H9 (cell line): ENCODE measurements at regions not wholly inside any gene's neighbourhood (a gene's known extent, or its start where the extent isn't known, plus 50 kb on each side); places are given as distances from the start of the nearest gene placed in this dataset.

ENCODE experiments used
- DNase-seq: peaks from one replicate; pipeline ENCODE4 v3.0.0-alpha.2; 2017
- H2AFZ ChIP-seq: one replicate; pipeline ENCODE4 v1.6.1; 2013; ENCODE audit warnings: mild to moderate bottlenecking, low read length, control low read depth, moderate library complexity
- H2AK5ac ChIP-seq: 2 replicates; pipeline ENCODE4 v1.6.1; 2013; ENCODE audit warnings: low read length, control low read depth, mixed read lengths; ENCODE audit not compliant: insufficient read length
- H2BK120ac ChIP-seq: one replicate; pipeline ENCODE4 v1.6.1; 2013; ENCODE audit warnings: low read depth, mild to moderate bottlenecking, low read length, control low read depth, inconsistent platforms; ENCODE audit not compliant: poor library complexity, severe bottlenecking
- H2BK12ac ChIP-seq: 2 replicates; pipeline ENCODE4 v1.6.1; 2013; ENCODE audit warnings: low read length, control low read depth, mixed read lengths, low read depth; ENCODE audit not compliant: insufficient read length
- H2BK15ac ChIP-seq: 2 replicates; pipeline ENCODE4 v1.6.1; 2013; ENCODE audit warnings: low read depth, low read length, control low read depth
- H2BK20ac ChIP-seq: one replicate; pipeline ENCODE4 v1.6.1; 2013; ENCODE audit warnings: low read depth, mild to moderate bottlenecking, low read length, control low read depth, inconsistent platforms; ENCODE audit not compliant: poor library complexity, severe bottlenecking
- H2BK5ac ChIP-seq: 2 replicates; pipeline ENCODE4 v1.6.1; 2013; ENCODE audit warnings: low read length, control low read depth, mixed read lengths; ENCODE audit not compliant: insufficient read length
- H3K14ac ChIP-seq: 2 replicates; pipeline ENCODE4 v1.6.1; 2013; ENCODE audit warnings: low read length, control low read depth; ENCODE audit not compliant: insufficient read depth
- H3K18ac ChIP-seq: 2 replicates; pipeline ENCODE4 v1.6.1; 2013; ENCODE audit warnings: low read depth, mild to moderate bottlenecking, mixed read lengths, low read length, control low read depth; ENCODE audit not compliant: insufficient read length
- H3K23ac ChIP-seq: 2 replicates; pipeline ENCODE4 v1.6.1; 2013; ENCODE audit warnings: low read length, control low read depth, mixed read lengths, low read depth; ENCODE audit not compliant: insufficient read length
- H3K23me2 ChIP-seq: 2 replicates; pipeline ENCODE4 v1.6.1; 2013; ENCODE audit warnings: low read depth, mild to moderate bottlenecking, mixed read lengths, low read length, control low read depth; ENCODE audit not compliant: insufficient read length, poor library complexity, severe bottlenecking
- H3K27ac ChIP-seq: 2 replicates; pipeline ENCODE4 v1.5.1; 2013; ENCODE audit warnings: low read length, control low read depth, mixed read lengths, low read depth; ENCODE audit not compliant: insufficient read length
- H3K27me3 ChIP-seq: 2 replicates; pipeline ENCODE4 v1.6.1; 2013; ENCODE audit warnings: low read length, control low read depth, inconsistent platforms; ENCODE audit not compliant: insufficient read depth
- H3K4ac ChIP-seq: 2 replicates; pipeline ENCODE4 v1.6.1; 2013; ENCODE audit warnings: low read depth, mild to moderate bottlenecking, control low read depth, inconsistent platforms, low read length, moderate library complexity
- H3K4me1 ChIP-seq: 2 replicates; pipeline ENCODE4 v1.6.1; 2013; ENCODE audit warnings: low read length, control low read depth, inconsistent platforms; ENCODE audit not compliant: insufficient read depth
- H3K4me2 ChIP-seq: 2 replicates; pipeline ENCODE4 v1.6.1; 2013; ENCODE audit warnings: low read length, control low read depth, mixed read lengths; ENCODE audit not compliant: insufficient read length, insufficient read depth
- H3K56ac ChIP-seq: 2 replicates; pipeline ENCODE4 v1.6.1; 2013; ENCODE audit warnings: low read depth, mild to moderate bottlenecking, mixed read lengths, low read length, control low read depth; ENCODE audit not compliant: insufficient read length
- H3K79me1 ChIP-seq: 2 replicates; pipeline ENCODE4 v1.6.1; 2013; ENCODE audit warnings: low read depth, mild to moderate bottlenecking, moderate library complexity, low read length, control low read depth, inconsistent platforms; ENCODE audit not compliant: insufficient read depth, poor library complexity, severe bottlenecking
- H3K79me2 ChIP-seq: 2 replicates; pipeline ENCODE4 v1.6.1; 2013; ENCODE audit warnings: low read length, control low read depth, inconsistent platforms; ENCODE audit not compliant: insufficient read depth
- H3K9ac ChIP-seq: 2 replicates; pipeline ENCODE4 v1.6.1; 2013; ENCODE audit warnings: low read length, control low read depth, mixed read lengths; ENCODE audit not compliant: insufficient read length; ENCODE audit errors: extremely low read depth
- H3K9me3 ChIP-seq: one replicate; pipeline ENCODE4 v1.6.1; 2013; ENCODE audit warnings: low read depth, low read length, inconsistent platforms; ENCODE audit not compliant: control insufficient read depth
- H3T11ph ChIP-seq: one replicate; pipeline ENCODE4 v1.6.1; 2013; ENCODE audit warnings: mild to moderate bottlenecking, low read length, control low read depth, inconsistent platforms
- H4K20me1 ChIP-seq: one replicate; pipeline ENCODE4 v1.6.1; 2013; ENCODE audit not compliant: control insufficient read depth, insufficient read length, insufficient read depth
- H4K5ac ChIP-seq: 2 replicates; pipeline ENCODE4 v1.6.1; 2013; ENCODE audit warnings: low read depth, mild to moderate bottlenecking, mixed read lengths, low read length, control low read depth; ENCODE audit not compliant: insufficient read length
- H4K8ac ChIP-seq: replicated peaks from 2 replicates; pipeline ENCODE4 v1.6.1; 2013; ENCODE audit warnings: low read length, control low read depth, mixed read lengths, low read depth; ENCODE audit not compliant: insufficient read length
- H4K91ac ChIP-seq: 2 replicates; pipeline ENCODE4 v1.6.1; 2013; ENCODE audit warnings: low read depth, mild to moderate bottlenecking, moderate library complexity, mixed read lengths, low read length, control low read depth; ENCODE audit not compliant: insufficient read length
- H3K27ac Mint-ChIP-seq, 3 experiments: 2 replicates in 2 of 3; 3 replicates in 1 of 3; pipeline ENCODE4 v1.8.0; 2020 to 2021; ENCODE audit warnings: mixed read lengths in 3 of 3, mild to moderate bottlenecking in 1 of 3, moderate library complexity in 1 of 3
- H3K27me3 Mint-ChIP-seq: 2 replicates; pipeline ENCODE4 v1.8.0; 2021; ENCODE audit warnings: low read depth, mild to moderate bottlenecking, moderate library complexity, mixed read lengths
- H3K36me3 Mint-ChIP-seq, 3 experiments: 2 replicates in 2 of 3; 3 replicates in 1 of 3; pipeline ENCODE4 v1.8.0; 2020 to 2021; ENCODE audit warnings: low read depth in 3 of 3, mixed read lengths in 3 of 3; ENCODE audit not compliant: insufficient read depth in 1 of 3
- H3K4me1 Mint-ChIP-seq, 2 experiments: 2 replicates each; pipeline ENCODE4 v1.8.0; 2020; ENCODE audit warnings: mixed read lengths in 2 of 2
- H3K4me3 Mint-ChIP-seq, 2 experiments: 2 replicates in 1 of 2; 3 replicates in 1 of 2; pipeline ENCODE4 v1.8.0; 2020 to 2021; ENCODE audit warnings: mild to moderate bottlenecking in 2 of 2, mixed read lengths in 2 of 2, moderate library complexity in 1 of 2
- H3K9me3 Mint-ChIP-seq, 2 experiments: 2 replicates in 1 of 2; 3 replicates in 1 of 2; pipeline ENCODE4 v1.8.0; 2020; ENCODE audit warnings: mild to moderate bottlenecking in 2 of 2, mixed read lengths in 2 of 2, moderate library complexity in 1 of 2
- CTCF ChIP-seq: fragments of 200-600 bp; sonication (generic); conservative IDR thresholded peaks from 3 replicates; pipeline ENCODE4 v1.8.0; 2021; ENCODE audit warnings: antibody characterized with exemption, mild to moderate bottlenecking
- WGBS: extraction: QIAGEN DNeasy Blood & Tissue Kit; methylation state at CpG from one replicate; pipeline ENCODE4 v1.1.7; 2013; ENCODE audit warnings: missing lambda C conversion rate, low lambda C conversion rate, mixed read lengths; ENCODE audit not compliant: insufficient read length; ENCODE audit errors: extremely low coverage; 5-methylcytosine and 5-hydroxymethylcytosine counted together

- Mint-ChIP-seq H3K9me3 (peaks cover 26 to 47% of the 10 kb centered on the region in 2 experiments), H3K36me3 (peaks cover 11 to 37% (median 21%) of the 10 kb centered on the region in 3 experiments; a peak in 6 of 7 replicates), H3K27ac (0 out of 7 replicates have a peak overlapping the region, but pooled peaks of 1 of the 3 experiments have one; percentile 56), H3K4me1 (no peaks in the 10 kb centered on the region; a peak in 1 of 4 replicates), H3K4me3 (no peak overlapping the region), H3K27me3 (no peaks in the 10 kb centered on the region)
- no peaks in the 10 kb centered on the region for H3K27me3 ChIP-seq
- no peaks in the 10 kb centered on the region for H3K79me1 ChIP-seq
- no peak overlapping the region for H3K56ac ChIP-seq
- H3K23me2 ChIP-seq, result no peaks in the 10 kb centered on the region
- DNase-seq, result no peak
- no peak overlapping the region for H4K5ac ChIP-seq
- H2AFZ ChIP-seq, result no peak overlapping the region
- H3T11ph ChIP-seq, result no peak overlapping the region
- no peak for TF ChIP-seq CTCF
- H3K9me3 ChIP-seq, result no peaks in the 10 kb centered on the region
- no peak overlapping the region for H4K8ac ChIP-seq
- H3K14ac ChIP-seq, result no peak overlapping the region
- H2BK5ac ChIP-seq, result no peak overlapping the region
- no CpG with 5 or more reads among the region's 1 CpG for WGBS
- no peak overlapping the region for H3K4me2 ChIP-seq
- H4K20me1 ChIP-seq, result no peaks in the 10 kb centered on the region
- no peak overlapping the region for H3K23ac ChIP-seq
- H2BK15ac ChIP-seq, result no peak overlapping the region
- H4K91ac ChIP-seq, result no peak overlapping the region
- H3K79me2 ChIP-seq, result no peaks in the 10 kb centered on the region
- H3K4me1 ChIP-seq, result no peaks in the 10 kb centered on the region
- H2BK20ac ChIP-seq, result no peak overlapping the region
- H3K27ac ChIP-seq, result no peak overlapping the region
- H3K9ac ChIP-seq, result no peak overlapping the region
- H2BK120ac ChIP-seq, result no peak overlapping the region
- no peak overlapping the region for H3K18ac ChIP-seq
- H2AK5ac ChIP-seq, result no peak overlapping the region
- no peak overlapping the region for H3K4ac ChIP-seq
- H2BK12ac ChIP-seq, result no peak overlapping the region
Observed at GRCh38 chr5:164972973-164973372, 1467.6 kb downstream of the MAT2B start.
